Esophagus (tissue), 2 donors: ENCODE measurements at regions not wholly inside any gene's neighbourhood (a gene's known extent, or its start where the extent isn't known, plus 50 kb on each side); places are given as distances from the start of the nearest gene placed in this dataset.
"Not testable (repeated sequence)": the region's sequence is repeated elsewhere in the genome, so short reads cannot be mapped to it uniquely, and the experiment has no call there.

Experiments used
- H3K27ac ChIP-seq, 2 donors: one replicate each; pipeline ENCODE4 v1.5.1; 2013; ENCODE audit warnings: low read depth in 2 of 2, mild to moderate bottlenecking in 2 of 2, inconsistent platforms in 1 of 2, low read length in 1 of 2, moderate library complexity in 1 of 2
- H3K27me3 ChIP-seq, 2 donors: one replicate each; pipeline ENCODE4 v1.6.1; 2013; ENCODE audit warnings: low read length in 2 of 2, control low read depth in 1 of 2, mild to moderate bottlenecking in 1 of 2; ENCODE audit not compliant: insufficient read depth in 2 of 2, control insufficient read depth in 1 of 2
- H3K36me3 ChIP-seq, 2 donors: one replicate each; pipeline ENCODE4 v1.6.1; 2013; ENCODE audit warnings: low read length in 1 of 2; ENCODE audit not compliant: control insufficient read depth in 2 of 2, insufficient read depth in 2 of 2
- H3K4me1 ChIP-seq, 2 donors: one replicate each; pipeline ENCODE4 v1.6.1; 2013; ENCODE audit warnings: low read length in 1 of 2; ENCODE audit not compliant: control insufficient read depth in 2 of 2, insufficient read depth in 2 of 2
- H3K4me3 ChIP-seq, 2 donors: one replicate each; pipeline ENCODE4 v1.5.1; 2013; ENCODE audit warnings: low read length in 2 of 2, mild to moderate bottlenecking in 2 of 2, low read depth in 1 of 2, moderate library complexity in 1 of 2
- H3K9me3 ChIP-seq, 2 donors: one replicate each; pipeline ENCODE4 v1.6.1; 2013; ENCODE audit warnings: mild to moderate bottlenecking in 2 of 2, low read depth in 1 of 2, low read length in 1 of 2, moderate library complexity in 1 of 2; ENCODE audit not compliant: control insufficient read depth in 2 of 2, insufficient read depth in 1 of 2
- WGBS, 2 donors: extraction: QIAGEN DNeasy Blood & Tissue Kit; methylation state at CpG; one replicate each; pipeline ENCODE4 v1.1.7; 2013; 5-methylcytosine and 5-hydroxymethylcytosine counted together
- donor health status: healthy with polysubstance abuse.
- donor health status: Bipolar disorder and iron deficiency.

DNA sequence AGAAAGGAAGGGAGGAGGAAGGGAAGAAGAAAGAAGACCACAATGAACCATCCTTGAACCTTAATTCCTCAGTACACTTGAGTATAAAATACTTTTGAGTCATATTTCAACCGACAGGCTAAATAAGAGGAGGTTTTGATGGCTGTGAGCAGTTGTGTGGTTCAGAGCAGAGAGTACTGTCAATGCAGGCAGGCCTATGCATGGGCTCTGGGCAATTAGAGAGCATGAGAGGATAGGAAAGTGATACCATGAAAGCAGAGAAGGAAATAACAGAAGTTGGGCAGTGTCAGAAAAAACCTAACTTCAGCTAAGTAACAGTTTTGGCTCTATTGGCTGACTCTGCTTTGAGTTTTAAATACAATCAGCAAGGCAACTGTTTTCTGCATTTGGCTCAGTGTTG lies 123.6 kb upstream of the STK17B start:
- H3K9me3 ChIP-seq, result no peaks in the 10 kb centered on the region
- H3K4me3 ChIP-seq, result no peak overlapping the region
- peaks cover 0 to 3% of the 10 kb centered on the region in 2 donors for H3K4me1 ChIP-seq
- no peaks in the 10 kb centered on the region for H3K36me3 ChIP-seq
- no peaks in the 10 kb centered on the region for H3K27me3 ChIP-seq
- H3K27ac ChIP-seq, result no peak overlapping the region
- 81 to 86% methylated on average over 1 of the region's 1 CpG for WGBS, 2 donors

DNA sequence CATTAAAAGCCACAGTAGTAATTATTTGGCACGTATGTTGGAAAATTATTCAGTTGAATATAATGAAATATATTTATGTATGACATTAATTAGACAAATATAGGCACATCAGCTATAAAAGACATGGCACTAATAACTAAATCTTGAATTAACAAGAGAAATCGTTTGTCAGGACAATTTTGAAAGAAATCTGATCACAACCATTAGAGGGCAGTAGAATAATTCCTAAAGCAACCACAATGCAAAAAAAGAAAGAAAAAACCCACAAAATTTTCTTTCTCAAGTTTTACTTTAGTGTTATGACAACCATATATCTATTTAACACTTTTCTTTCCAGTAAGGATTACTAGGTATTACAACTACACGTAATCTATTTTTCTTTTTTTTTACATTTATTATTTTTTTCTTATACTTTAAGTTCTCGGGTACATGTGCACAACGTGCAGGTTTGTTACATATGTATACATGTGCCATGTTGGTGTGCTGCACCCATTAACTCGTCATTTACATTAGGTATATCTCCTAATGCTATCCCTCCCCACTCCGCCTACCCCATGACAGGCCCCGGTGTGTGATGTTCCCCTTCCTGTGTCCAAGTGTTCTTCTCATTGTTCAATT lies 126.8 kb upstream of the STK17B start:
- not testable (repeated sequence) for H3K27ac ChIP-seq, H3K4me3 ChIP-seq, H3K36me3 ChIP-seq, H3K9me3 ChIP-seq, H3K27me3 ChIP-seq, H3K4me1 ChIP-seq
- 55 to 57% methylated on average over 8 of the region's 8 CpGs for WGBS, 2 donors

DNA sequence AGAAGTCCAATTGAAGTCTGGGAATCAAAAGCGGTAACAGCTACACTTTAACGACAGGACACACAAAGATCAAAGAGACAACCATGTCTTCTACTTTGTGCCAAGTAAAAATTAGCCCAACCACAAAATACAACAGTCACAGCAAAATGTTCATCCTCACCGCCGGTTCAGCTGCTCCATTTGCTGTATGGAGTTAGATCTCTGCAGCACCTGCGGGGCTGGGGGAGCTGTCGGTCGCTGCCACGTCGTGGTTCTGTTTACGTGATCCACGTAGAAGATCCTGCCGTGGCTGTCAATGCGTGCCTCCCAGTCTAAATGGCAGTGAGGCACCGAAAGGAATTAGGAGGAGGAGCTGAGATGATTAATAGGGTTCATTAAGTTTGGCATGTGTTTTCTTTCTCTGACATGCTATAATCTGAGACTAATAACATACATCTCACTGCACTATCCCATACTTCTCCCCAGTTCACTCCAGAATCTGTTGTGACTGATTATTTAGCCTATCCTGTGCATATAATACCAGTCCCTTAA lies 136.5 kb upstream of the STK17B start:
- H3K36me3 ChIP-seq, result no peaks in the 10 kb centered on the region
- 84 to 85% methylated on average over 14 of the region's 14 CpGs for WGBS, 2 donors
- no peak overlapping the region for H3K27ac ChIP-seq
- no peaks in the 10 kb centered on the region for H3K27me3 ChIP-seq
- H3K4me1 ChIP-seq, result no peaks in the 10 kb centered on the region
- H3K4me3 ChIP-seq, result no peak overlapping the region
- no peaks in the 10 kb centered on the region for H3K9me3 ChIP-seq

DNA sequence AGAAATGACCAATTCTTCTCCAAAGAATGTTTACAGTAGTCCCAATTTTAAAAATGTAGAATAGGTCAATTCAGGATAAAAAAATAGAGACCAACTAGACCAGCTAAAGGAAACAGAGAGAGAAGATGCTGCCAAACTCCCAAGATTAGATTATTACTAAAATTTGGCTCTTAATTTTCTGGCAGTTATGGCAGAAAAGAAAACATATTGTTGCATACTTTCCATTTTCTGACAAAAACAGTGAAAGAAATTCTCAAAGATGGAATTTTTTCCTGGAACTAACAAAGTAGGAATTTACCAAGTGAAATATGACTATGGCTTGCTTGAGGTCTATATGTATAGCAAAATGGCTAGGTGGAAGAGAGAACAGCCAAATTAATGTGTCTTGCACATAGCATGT lies 138.3 kb upstream of the STK17B start:
- Histone ChIP-seq H3K4me3 (no peak overlapping the region), H3K27me3 (no peaks in the 10 kb centered on the region), H3K9me3 (no peaks in the 10 kb centered on the region), H3K4me1 (no peaks in the 10 kb centered on the region), H3K27ac (no peak overlapping the region), H3K36me3 (peaks cover 0 to 3% of the 10 kb centered on the region in 2 donors)

DNA sequence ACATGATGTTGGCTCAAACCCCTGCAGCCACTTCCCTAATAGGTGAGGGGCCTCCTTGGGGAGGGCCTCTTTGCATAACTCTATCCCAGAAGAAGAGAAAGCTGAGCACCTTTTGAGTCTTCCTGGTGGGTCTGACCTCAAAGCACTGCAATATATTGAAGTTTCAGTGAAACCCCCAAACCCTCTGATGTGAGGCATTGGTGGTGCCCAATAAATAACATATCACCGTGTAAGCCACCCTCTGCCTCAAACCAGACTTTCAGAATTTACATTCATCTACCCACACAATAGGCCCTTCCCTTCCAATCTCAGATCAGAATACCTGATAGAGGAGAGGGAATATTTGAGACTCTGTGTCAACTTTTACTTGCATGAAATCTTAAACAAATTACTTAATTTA lies 142.8 kb upstream of the STK17B start:
- H3K36me3 ChIP-seq, result peaks cover 3 to 4% of the 10 kb centered on the region in 2 donors
- no peaks in the 10 kb centered on the region for H3K27me3 ChIP-seq
- H3K4me1 ChIP-seq, result no peaks in the 10 kb centered on the region
- no peaks in the 10 kb centered on the region for H3K9me3 ChIP-seq
- 70 to 89% methylated on average over 1 of the region's 1 CpG for WGBS, 2 donors
- no peak overlapping the region for H3K4me3 ChIP-seq
- H3K27ac ChIP-seq, result no peak overlapping the region

DNA sequence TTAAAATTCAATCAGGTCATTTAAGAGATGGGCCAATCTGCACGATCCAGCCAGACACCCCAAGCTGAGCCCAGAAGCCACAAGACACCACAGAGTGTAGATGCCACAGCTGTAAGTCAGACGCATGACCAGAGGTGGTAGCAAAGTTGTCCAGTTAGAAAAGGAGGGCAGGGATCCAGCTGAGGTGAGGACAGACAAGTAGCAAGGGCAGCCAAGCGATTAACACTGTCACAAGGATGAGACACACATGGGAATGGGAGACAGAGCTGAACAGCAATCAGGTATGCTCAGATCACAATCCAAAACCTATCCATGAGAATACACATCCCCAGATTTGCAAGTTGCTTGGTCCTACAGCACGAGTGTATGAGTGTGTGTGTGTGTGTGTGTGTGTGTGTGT lies 143.4 kb upstream of the STK17B start:
- Histone ChIP-seq H3K4me3 (no peak overlapping the region), H3K36me3 (peaks cover 3 to 6% of the 10 kb centered on the region in 2 donors), H3K4me1 (no peaks in the 10 kb centered on the region), H3K27me3 (no peaks in the 10 kb centered on the region), H3K9me3 (no peaks in the 10 kb centered on the region), H3K27ac (no peak overlapping the region)
- 89 to 90% methylated on average over 4 of the region's 4 CpGs for WGBS, 2 donors

DNA sequence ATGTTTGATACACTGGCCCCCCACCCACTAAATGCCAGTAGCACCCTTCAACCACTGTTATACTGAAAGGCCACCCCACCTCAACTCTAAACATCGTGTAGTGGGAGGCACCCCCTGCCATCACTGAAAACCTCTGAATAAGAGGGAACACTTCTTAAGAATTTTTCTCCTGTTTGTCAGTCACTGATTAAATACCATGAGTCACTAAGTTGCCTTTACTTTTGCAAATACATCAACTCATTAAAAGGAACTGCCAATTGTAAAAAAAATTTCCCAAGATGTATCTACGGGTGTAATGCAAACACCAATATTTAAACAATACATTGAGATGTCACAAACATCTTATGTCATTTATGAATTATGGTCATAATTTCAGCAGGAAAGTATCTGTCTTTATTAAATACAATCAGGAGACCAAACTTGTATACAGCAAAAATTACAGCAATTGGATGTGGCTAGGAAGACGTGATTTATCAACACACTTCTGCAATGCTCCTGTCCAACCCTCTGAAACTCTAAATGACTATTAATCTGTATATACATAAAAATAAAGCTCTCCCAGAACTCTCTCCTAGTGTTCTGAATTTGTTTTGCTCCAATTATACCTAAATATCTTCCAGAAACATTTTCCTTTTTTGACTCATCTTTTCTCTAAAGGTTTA lies 144.1 kb upstream of the STK17B start:
- no peaks in the 10 kb centered on the region for H3K9me3 ChIP-seq
- H3K4me1 ChIP-seq, result no peaks in the 10 kb centered on the region
- WGBS, 2 donors, result 63 to 69% methylated on average over 3 of the region's 3 CpGs
- no peak overlapping the region for H3K4me3 ChIP-seq
- peaks cover 3 to 6% of the 10 kb centered on the region in 2 donors for H3K36me3 ChIP-seq
- H3K27ac ChIP-seq, result no peak overlapping the region
- no peaks in the 10 kb centered on the region for H3K27me3 ChIP-seq

DNA sequence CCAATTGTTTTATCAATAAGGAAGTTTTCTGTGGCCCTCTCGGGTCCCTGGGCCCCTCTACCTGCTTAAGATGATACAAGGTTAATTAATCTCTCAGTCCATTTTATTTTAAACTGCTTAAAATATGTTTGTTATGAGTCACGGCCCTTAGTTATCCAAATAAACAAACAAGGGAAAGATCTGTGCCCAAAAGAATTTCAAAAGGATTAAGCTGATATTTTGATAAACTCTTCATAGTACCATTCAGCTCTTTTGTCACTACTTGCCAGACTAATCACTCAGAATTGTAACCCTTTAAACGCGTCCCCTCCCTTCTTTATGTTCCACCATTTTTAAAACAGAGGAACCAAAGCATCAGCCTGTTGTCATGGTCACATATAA lies 144.7 kb upstream of the STK17B start:
- Histone ChIP-seq H3K4me3 (no peak overlapping the region), H3K4me1 (no peaks in the 10 kb centered on the region), H3K9me3 (no peaks in the 10 kb centered on the region), H3K27me3 (no peaks in the 10 kb centered on the region), H3K36me3 (peaks cover 3 to 6% of the 10 kb centered on the region in 2 donors), H3K27ac (no peak overlapping the region)
- WGBS, 2 donors, result 76 to 79% methylated on average over 4 of the region's 4 CpGs

DNA sequence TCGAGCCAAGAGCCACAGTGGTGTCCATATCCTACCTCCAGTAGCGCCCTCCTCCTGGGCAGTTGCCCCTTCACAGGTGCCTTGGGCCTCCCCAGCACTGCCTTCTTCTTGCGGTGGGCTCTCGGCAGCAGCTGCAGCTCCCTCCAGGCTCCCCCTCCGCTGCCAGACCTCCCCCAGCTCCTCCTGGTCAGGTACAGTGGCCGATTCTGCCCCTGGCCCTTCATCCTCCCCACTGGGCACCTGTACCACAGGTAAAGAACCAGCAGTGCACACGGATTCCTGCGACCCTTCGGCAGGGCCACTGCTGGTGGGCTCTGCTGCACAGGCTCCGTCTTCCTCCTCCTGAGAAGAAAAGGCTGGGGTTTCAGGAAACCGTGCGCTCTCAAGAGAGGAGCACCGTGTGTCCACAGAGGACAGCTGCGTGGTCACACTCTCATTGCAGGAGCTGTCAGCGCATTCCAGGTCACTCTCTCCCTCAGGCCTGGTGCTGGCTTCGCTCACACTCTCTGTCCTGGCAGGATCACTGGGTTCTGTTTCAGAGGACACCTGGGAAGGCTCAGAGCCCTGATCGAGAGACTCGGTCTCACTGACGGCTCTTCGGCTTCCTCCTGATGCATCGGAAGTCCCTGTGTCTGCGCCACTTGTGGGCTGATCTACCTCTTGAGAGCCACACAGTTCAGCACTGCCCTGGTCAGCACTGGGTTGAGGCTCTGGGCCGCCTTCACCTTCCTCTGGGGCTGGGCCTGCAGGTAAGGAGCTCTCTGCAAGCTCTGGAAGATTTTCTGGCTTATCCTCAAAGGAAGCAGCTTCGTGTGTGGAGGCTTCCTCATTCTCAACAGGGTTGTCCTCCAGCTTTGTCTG lies 147.4 kb upstream of the STK17B start:
- WGBS, 2 donors, result 92 to 93% methylated on average over 24 of the region's 24 CpGs
- no peaks in the 10 kb centered on the region for H3K27me3 ChIP-seq

More for the DNA sequence above, 147.4 kb upstream of the STK17B start:
- Histone ChIP-seq H3K4me3 (no peak overlapping the region), H3K36me3 (peaks cover 3 to 6% of the 10 kb centered on the region in 2 donors), H3K9me3 (no peaks in the 10 kb centered on the region), H3K27ac (no peak overlapping the region), H3K4me1 (no peaks in the 10 kb centered on the region)
